ENCODE measurements at regions not wholly inside any gene's neighbourhood (a gene's known extent, or its start where the extent isn't known, plus 50 kb on each side); places are given as distances from the start of the nearest gene placed in this dataset.

DNA sequence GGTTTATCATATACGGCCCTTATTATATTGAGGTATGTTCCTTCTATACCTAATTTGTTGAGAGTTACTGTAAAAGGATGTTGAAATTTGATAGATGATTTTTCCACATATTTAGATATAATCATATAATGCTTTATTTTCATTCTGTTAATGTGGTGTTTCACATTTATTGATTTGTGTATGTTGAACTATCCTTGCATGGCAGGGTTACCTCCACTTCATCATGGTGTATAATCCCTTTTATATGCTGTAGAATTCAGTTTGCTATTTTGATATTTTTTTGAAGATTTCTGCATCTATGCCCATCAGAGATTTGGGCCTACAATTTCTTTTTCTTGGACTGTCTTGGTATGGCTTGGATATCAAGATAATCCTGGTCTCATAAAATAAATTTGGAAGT lies 355.5 kb downstream of the EDEM1 start:
- Mint-ChIP-seq H3K4me3 (no peak overlapping the region), H3K4me1 (no peaks in the 10 kb centered on the region), H3K9me3 (peaks cover 7% of the 10 kb centered on the region), H3K27me3 (ENCODE audit: low read depth) (peaks cover 2% of the 10 kb centered on the region), H3K27ac (ENCODE audit: unreplicated experiment) (no peak overlapping the region), H3K36me3 (ENCODE audit: low read depth) (no peaks in the 10 kb centered on the region)
- TF ChIP-seq, protein P1, sequence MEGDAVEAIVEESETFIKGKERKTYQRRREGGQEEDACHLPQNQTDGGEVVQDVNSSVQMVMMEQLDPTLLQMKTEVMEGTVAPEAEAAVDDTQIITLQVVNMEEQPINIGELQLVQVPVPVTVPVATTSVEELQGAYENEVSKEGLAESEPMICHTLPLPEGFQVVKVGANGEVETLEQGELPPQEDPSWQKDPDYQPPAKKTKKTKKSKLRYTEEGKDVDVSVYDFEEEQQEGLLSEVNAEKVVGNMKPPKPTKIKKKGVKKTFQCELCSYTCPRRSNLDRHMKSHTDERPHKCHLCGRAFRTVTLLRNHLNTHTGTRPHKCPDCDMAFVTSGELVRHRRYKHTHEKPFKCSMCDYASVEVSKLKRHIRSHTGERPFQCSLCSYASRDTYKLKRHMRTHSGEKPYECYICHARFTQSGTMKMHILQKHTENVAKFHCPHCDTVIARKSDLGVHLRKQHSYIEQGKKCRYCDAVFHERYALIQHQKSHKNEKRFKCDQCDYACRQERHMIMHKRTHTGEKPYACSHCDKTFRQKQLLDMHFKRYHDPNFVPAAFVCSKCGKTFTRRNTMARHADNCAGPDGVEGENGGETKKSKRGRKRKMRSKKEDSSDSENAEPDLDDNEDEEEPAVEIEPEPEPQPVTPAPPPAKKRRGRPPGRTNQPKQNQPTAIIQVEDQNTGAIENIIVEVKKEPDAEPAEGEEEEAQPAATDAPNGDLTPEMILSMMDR (conservative IDR thresholded peaks at IDR 0.05) = no peak
- no peak for DNase-seq (ENCODE audit: low read depth, low spot score)

DNA sequence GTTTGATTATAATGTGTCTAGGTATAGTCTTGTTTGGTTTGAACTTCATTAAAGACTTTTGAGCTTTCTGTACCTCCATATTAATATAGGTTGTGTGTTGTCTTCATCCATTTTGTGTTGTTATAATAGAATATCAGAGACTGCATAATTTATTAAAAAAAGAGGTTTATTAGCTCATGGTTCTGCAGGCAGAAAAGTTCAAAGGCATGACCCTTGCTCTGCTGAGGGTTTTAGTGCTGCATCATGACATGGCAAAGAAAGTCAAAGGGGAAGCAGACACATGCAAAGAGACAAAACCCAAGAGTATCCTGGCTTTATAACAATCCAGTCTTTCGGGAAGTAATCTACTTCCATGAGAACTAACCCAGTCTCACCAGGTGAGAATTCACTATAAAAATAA lies 358.2 kb downstream of the EDEM1 start:
- H3K9me3 Mint-ChIP-seq = peaks cover 7% of the 10 kb centered on the region
- H3K27ac Mint-ChIP-seq (ENCODE audit: unreplicated experiment) = no peak overlapping the region

DNA sequence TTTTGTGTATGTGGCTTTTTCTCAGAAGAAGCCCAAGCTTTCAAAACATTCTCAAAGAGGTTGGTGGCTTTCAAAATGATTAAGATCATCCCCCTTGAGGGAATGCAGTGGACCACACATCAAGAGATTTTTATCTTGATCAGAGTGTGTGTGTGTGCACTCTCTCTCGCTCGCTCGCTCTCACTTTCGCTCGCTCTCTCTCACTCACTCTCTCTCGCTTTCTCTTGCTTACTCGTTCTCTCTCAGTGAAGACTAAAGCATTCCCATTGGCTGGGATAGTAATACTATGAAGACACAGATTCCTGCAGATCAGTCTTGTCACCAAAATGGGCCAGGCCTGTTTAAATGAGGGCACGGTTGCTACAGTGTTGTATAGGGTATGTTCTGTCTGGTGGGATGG lies 365.7 kb downstream of the EDEM1 start:
- H3K4me1 Mint-ChIP-seq = no peaks in the 10 kb centered on the region
- no peak overlapping the region for H3K27ac Mint-ChIP-seq (ENCODE audit: unreplicated experiment)
- H3K4me3 Mint-ChIP-seq = no peak overlapping the region
- H3K9me3 Mint-ChIP-seq = peaks cover 2% of the 10 kb centered on the region
- no peak for DNase-seq (ENCODE audit: low read depth, low spot score)
- H3K36me3 Mint-ChIP-seq (ENCODE audit: low read depth) = no peaks in the 10 kb centered on the region
- no peaks in the 10 kb centered on the region for H3K27me3 Mint-ChIP-seq (ENCODE audit: low read depth)
- TF ChIP-seq, protein P1 (conservative IDR thresholded peaks at IDR 0.05) = no peak

More for the DNA sequence above, 358.2 kb downstream of the EDEM1 start:
- no peak for DNase-seq (ENCODE audit: low read depth, low spot score)
- no peaks in the 10 kb centered on the region for H3K4me1 Mint-ChIP-seq
- H3K36me3 Mint-ChIP-seq (ENCODE audit: low read depth) = no peaks in the 10 kb centered on the region
- H3K4me3 Mint-ChIP-seq = no peak overlapping the region
- H3K27me3 Mint-ChIP-seq (ENCODE audit: low read depth) = peaks cover 2% of the 10 kb centered on the region
- TF ChIP-seq, protein P1 (conservative IDR thresholded peaks at IDR 0.05) = no peak

DNA sequence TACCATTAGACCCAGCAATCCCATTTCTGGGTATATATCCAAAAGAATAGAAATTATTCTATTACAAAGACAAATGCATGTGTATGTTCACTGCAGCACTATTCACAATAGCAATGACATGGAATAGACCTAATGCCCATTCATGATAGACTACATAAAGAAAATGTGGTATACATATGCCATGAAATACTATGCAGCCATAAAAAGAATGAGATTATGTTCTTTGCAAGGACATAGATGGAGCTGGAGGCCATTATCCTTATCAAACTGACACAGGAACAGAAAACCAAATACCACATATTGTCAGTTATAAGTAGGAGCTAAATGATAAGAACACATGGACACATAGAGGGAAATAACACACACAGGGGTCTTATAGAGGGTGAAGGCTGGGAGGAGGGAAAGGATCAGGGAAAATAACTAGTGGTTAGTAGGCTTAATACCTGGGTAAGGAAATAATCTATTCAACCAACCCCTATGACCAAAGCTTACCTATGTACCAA lies 366.8 kb downstream of the EDEM1 start:
- H3K9me3 Mint-ChIP-seq = peaks cover 2% of the 10 kb centered on the region
- H3K36me3 Mint-ChIP-seq (ENCODE audit: low read depth) = no peaks in the 10 kb centered on the region
- H3K27ac Mint-ChIP-seq (ENCODE audit: unreplicated experiment) = no peak overlapping the region
- no peaks in the 10 kb centered on the region for H3K4me1 Mint-ChIP-seq
- TF ChIP-seq, protein P1 (conservative IDR thresholded peaks at IDR 0.05) = no peak
- no peak overlapping the region for H3K4me3 Mint-ChIP-seq
- H3K27me3 Mint-ChIP-seq (ENCODE audit: low read depth) = no peaks in the 10 kb centered on the region
- no peak for DNase-seq (ENCODE audit: low read depth, low spot score)

DNA sequence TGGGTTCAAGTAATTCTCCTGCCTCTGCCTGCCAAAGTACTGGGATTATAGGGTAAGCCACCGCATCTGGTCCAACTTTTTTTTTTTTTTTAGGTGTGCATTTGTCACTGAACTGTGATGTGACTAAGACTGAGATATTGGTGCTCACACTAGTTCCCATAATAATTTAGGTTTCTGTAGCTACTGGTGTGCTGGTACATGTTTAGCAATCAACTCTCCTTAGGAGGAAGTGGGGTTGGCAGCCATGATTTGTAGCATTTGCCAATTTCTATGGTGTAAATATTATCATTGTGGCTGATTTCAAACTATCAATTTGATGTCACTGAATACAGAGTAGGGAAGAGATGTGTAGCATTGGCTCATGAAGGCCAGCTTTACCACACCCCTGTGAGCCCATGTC lies 372.7 kb downstream of the EDEM1 start:
- no peaks in the 10 kb centered on the region for H3K9me3 Mint-ChIP-seq
- no peak overlapping the region for H3K27ac Mint-ChIP-seq (ENCODE audit: unreplicated experiment)
- no peaks in the 10 kb centered on the region for H3K36me3 Mint-ChIP-seq (ENCODE audit: low read depth)
- H3K4me1 Mint-ChIP-seq = no peaks in the 10 kb centered on the region
- H3K27me3 Mint-ChIP-seq (ENCODE audit: low read depth) = peaks cover 4% of the 10 kb centered on the region
- DNase-seq (ENCODE audit: low read depth, low spot score) = no peak
- no peak overlapping the region for H3K4me3 Mint-ChIP-seq
- TF ChIP-seq, protein P1 (conservative IDR thresholded peaks at IDR 0.05) = no peak

Data from neural crest cell (in vitro differentiated cells).